GM21576 (cell line): ENCODE measurements at regions not wholly inside any gene's neighbourhood (a gene's known extent, or its start where the extent isn't known, plus 50 kb on each side); places are given as distances from the start of the nearest gene placed in this dataset.
"Not testable (repeated sequence)": the region's sequence is repeated elsewhere in the genome, so short reads cannot be mapped to it uniquely, and the experiment has no call there.

ENCODE experiments used
- ATAC-seq: cut with Tn5 transposase; IDR thresholded peaks from one replicate; pipeline ENCODE4 v1.9.1; 2021; ENCODE audit warnings: mild to moderate bottlenecking, moderate library complexity; ENCODE audit not compliant: unreplicated experiment

- no peak for ATAC-seq
Measured at GRCh38 chr4:116343809-116344208, 741.6 kb downstream of the TRAM1L1 start.

- no peak for ATAC-seq
Measured at GRCh38 chr4:116342143-116342542, 743.2 kb downstream of the TRAM1L1 start.

GRCh38 chr4:116332508-116332907 lies 752.9 kb downstream of the TRAM1L1 start:
- ATAC-seq = no peak

- no peak for ATAC-seq
Measured at GRCh38 chr4:116328261-116328860, 757.0 kb downstream of the TRAM1L1 start.

GRCh38 chr4:116323606-116324005 lies 761.8 kb downstream of the TRAM1L1 start:
- ATAC-seq = no peak

- ATAC-seq = no peak
Measured at GRCh38 chr4:116321471-116321870, 763.9 kb downstream of the TRAM1L1 start.

- no peak for ATAC-seq
Measured at GRCh38 chr4:116320859-116321258, 764.5 kb downstream of the TRAM1L1 start.

GRCh38 chr4:116303736-116304188 lies 781.6 kb downstream of the TRAM1L1 start:
- ATAC-seq = no peak

- no peak for ATAC-seq
Measured at GRCh38 chr4:116302990-116303735, 782.2 kb downstream of the TRAM1L1 start.

GRCh38 chr4:116275006-116275405 lies 810.4 kb downstream of the TRAM1L1 start:
- no peak for ATAC-seq

- no peak for ATAC-seq
Measured at GRCh38 chr4:116272336-116272735, 813.0 kb downstream of the TRAM1L1 start.

- ATAC-seq = not testable (repeated sequence)
Measured at GRCh38 chr4:116260931-116261330, 824.4 kb downstream of the TRAM1L1 start.

GRCh38 chr4:116244771-116245170 lies 840.6 kb downstream of the TRAM1L1 start:
- ATAC-seq = no peak

GRCh38 chr4:116243431-116243830 lies 841.9 kb downstream of the TRAM1L1 start:
- ATAC-seq = no peak

- no peak for ATAC-seq
Measured at GRCh38 chr4:116233971-116234370, 851.4 kb downstream of the TRAM1L1 start.

GRCh38 chr4:116231999-116232398 lies 853.4 kb downstream of the TRAM1L1 start:
- ATAC-seq = not testable (repeated sequence)

GRCh38 chr4:116229420-116229819 lies 856.0 kb downstream of the TRAM1L1 start:
- no peak for ATAC-seq

- ATAC-seq = no peak
Measured at GRCh38 chr4:116223040-116223732, 862.2 kb downstream of the TRAM1L1 start.

- no peak for ATAC-seq
Measured at GRCh38 chr4:116217781-116218180, 867.6 kb downstream of the TRAM1L1 start.

- ATAC-seq = no peak
Measured at GRCh38 chr4:116215622-116216021, 869.8 kb downstream of the TRAM1L1 start.

- ATAC-seq = no peak
Measured at GRCh38 chr4:116202524-116202923, 882.9 kb downstream of the TRAM1L1 start.

GRCh38 chr4:116197317-116197809 lies 888.0 kb downstream of the TRAM1L1 start:
- ATAC-seq = no peak
